HG03280 (cell line): ENCODE measurements at regions not wholly inside any gene's neighbourhood (a gene's known extent, or its start where the extent isn't known, plus 50 kb on each side); places are given as distances from the start of the nearest gene placed in this dataset.
A peak's percentile ranks its signal among the peaks of the same experiment; 100 is the strongest.

Experiments
- ATAC-seq: cut with Tn5 transposase; IDR thresholded peaks from one replicate; pipeline ENCODE4 v1.9.1; 2021; ENCODE audit warnings: mild to moderate bottlenecking, moderate library complexity; ENCODE audit not compliant: unreplicated experiment

- ATAC-seq = no peak
Measured at GRCh38 chr12:130254461-130255276, 83.0 kb upstream of the PIWIL1 start.

GRCh38 chr12:130258863-130259262, 78.8 kb upstream of the PIWIL1 start:
- no peak for ATAC-seq

GRCh38 chr12:130263025-130263424, 74.7 kb upstream of the PIWIL1 start:
- ATAC-seq = no peak

- ATAC-seq = no peak
Measured at GRCh38 chr12:130263996-130264395, 73.7 kb upstream of the PIWIL1 start.

- no peak for ATAC-seq
Measured at GRCh38 chr12:130266751-130267150, 70.9 kb upstream of the PIWIL1 start.

GRCh38 chr12:130280231-130280630, 57.5 kb upstream of the PIWIL1 start:
- peak; percentile 68 for ATAC-seq

- ATAC-seq = no peak
Measured at GRCh38 chr12:130280742-130281141, 56.9 kb upstream of the PIWIL1 start.

GRCh38 chr12:130281153-130281799, 56.4 kb upstream of the PIWIL1 start:
- ATAC-seq = peak; percentile 54

DNA sequence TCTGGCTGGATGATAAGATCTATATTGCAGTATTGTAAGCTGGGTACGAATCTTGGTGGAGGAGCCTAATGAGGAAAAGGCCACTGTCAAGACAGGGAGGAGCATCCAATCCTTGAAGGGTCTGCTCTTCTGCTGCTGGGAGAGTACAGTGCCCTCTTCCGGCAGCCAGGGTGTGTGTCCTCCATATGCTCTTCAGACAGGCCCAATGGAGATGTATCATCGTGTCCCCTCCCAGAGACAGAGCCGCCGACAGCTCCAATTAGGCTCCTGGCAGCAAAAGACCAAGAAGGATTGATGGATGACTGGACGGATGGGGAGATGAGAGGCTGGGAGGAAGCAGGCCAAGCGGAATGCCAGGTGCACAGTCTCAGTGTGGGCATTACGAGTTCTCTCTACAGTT, 51.6 kb upstream of the PIWIL1 start:
- ATAC-seq = no peak

DNA sequence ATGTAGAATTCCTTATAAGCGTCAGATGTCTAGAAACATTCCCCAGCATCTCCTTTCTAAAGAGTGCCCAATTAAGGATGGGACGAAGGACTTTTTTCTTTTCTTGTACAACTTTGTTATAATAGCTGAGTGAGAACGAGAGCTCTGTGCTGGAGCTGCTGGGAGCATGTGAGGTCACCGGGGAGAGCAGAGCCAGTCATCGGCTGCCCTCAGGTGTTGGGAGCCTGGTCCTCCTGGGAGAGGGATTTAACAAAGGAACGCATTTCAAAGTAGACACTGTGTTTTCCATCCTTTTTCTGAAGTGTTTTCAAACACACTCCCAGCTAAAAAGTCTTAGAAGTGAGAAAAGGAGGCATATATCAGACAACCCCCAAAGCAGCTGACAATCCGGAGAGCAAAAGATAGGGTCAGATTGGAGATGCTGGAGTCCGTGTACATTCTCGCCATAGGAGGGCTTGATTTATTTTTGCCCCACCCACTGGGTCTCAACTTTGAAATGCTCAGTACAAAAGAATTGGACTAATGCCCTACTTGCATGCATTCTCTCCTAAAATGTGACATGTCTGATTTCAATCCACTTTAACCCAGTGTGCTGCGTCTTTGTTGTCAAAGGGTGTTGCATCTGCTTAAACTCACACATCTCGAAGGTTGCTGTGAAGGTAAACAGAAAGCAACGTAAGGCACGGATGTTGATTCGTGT, 50.8 kb upstream of the PIWIL1 start:
- ATAC-seq = no peak
